NCI-H2227 (cell line): ENCODE measurements at regions not wholly inside any gene's neighbourhood (a gene's known extent, or its start where the extent isn't known, plus 50 kb on each side); places are given as distances from the start of the nearest gene placed in this dataset.

Experiments used
- DNase-seq: peaks from one replicate; lab custom pipeline; 2025; ENCODE audit not compliant: unreplicated experiment; lab: John Stamatoyannopoulos, UW

DNA sequence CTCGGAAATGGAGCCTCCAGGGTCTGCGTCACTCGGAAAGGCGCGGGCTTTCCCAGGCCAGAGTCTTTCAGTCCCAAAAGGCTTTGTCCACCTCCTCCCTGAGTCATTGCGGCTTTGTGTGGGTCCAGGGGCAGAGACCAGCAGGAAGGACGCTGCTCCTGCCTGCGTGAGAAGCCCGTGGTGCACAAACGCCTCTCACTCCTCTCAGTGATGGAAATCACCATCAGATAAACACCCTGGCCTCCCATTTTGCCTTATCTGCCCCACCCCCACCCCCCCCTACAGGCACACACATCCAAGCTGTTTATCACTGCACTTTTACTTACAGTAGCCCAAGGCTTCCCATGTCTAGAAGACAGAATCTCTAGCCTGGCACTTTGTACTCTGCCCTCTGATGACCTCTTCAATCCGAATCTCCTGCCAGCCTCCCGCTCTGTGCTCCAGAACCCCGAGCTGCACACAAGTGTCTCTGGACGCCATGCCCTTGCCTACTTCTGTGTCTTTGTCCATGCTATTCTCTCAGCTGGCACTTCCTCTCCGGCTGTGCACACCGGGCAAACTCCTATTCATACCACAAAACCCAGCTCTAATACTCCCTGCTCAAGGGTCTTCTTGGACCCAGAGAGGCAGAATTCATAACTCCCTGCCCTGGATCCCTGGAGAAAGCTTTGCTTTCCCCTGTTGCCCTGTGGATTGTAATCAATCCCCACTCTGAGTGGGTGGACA lies 954.6 kb downstream of the TBC1D22A start:
- DNase-seq, result no peak

DNA sequence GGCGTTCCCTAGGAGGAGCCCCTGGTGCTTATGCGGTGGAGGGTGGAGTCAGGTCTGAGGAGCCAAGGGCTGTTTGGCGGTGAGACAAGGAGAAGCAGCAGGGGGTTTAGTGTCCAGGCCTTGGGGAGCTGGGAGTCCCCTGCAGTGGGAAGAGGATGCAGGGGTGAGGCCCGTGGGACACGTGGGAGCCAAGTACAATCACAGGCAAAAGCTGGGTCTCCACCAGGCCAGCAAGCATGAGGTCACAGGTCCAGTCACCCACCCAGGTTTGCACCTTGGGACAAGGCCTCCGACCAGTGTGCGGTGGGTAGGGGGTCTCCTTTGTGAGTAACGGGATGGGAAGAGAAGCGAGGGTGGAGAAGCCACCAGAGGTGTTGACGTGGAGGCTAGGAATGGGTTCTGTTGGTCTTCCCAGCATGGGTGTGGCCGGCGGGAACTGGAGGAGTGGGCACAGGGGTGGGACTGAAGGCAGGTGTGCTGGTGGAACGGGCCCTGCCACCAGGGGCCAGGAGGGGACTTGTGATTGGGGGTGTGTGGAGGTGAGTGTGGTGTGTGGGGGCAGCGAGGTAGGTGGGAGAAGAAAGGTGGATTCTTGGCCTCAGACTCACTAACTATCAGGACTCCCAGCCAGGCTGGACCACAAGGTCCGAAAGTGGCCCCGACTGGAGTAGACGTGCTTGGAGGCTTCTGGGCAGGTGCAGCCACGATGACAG lies 953.6 kb downstream of the TBC1D22A start:
- DNase-seq, result no peak

DNA sequence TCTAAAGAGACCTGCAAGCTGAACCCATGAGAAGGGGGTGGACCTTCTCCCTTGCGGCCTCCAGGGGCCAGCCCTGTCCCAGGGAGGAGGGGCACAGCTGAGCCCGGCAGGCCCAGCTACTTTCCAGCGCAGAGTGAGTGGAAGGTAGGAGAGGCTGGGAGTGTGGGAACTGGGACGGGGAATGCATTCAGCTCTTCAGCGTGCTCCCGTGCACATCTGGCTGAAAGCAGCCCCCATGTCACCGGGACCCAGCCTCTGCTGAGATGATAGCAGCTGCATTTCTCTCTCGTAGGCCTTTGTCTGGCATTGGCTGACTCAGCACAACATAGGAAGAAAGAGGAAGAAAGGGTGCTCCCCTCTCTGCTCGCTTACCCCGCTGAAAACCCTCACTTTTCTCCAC lies 951.5 kb downstream of the TBC1D22A start:
- no peak for DNase-seq

DNA sequence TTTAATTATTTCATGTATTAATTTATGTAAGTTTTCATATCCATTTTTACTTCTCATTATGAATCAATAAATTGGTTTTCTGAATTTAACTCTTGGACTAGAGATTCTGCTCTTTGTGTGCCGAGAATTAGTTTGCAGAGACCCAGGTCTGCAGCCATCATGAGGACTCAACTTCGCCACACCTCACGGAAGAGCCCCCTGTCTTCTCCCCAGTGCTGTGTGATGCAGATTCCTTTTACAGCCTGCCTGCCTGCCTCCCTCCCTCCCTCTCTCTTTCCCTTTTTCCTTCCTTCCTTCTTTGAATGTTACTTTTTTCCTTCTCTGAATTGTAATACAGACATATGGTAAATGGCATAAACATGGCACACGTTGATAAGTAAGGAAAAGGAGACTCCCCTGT lies 947.7 kb downstream of the TBC1D22A start:
- DNase-seq, result no peak

DNA sequence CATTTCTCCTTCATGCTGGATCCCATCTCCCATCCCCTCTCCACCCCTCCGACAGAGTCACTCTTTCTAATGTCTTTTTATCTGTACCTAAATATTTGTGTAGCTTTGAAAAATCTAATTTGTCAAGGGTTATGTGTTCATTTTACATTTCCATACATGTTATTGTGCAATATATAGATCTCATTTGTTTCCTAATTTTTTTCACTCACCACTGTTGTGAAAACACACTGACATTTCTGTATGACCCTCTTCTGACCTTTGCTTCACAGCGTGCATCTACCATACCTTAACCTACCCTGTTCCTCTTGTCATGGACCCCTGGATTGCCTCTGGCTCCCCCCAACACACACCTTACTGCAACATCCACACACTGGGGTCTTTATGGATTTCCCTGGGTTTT lies 942.9 kb downstream of the TBC1D22A start:
- no peak for DNase-seq

DNA sequence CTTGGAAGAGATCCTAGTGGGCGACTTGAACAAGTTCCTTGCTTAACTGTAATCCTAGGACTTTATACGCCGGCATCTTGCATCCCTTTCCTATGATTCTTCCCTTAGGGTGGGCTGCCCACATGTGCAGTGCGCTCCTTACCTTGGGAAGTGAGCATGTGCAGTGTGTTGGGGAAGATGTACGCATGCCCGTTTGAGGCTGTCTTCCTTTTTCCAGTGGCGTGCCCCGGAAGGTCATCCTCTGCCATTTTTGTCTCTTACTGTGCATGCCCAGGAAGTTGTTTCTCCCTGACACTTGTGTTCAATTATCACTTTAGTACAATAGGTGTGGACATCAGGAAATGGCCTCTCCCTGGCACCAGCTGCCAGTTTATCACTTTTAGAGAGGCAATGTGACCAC lies 936.5 kb downstream of the TBC1D22A start:
- DNase-seq, result no peak

DNA sequence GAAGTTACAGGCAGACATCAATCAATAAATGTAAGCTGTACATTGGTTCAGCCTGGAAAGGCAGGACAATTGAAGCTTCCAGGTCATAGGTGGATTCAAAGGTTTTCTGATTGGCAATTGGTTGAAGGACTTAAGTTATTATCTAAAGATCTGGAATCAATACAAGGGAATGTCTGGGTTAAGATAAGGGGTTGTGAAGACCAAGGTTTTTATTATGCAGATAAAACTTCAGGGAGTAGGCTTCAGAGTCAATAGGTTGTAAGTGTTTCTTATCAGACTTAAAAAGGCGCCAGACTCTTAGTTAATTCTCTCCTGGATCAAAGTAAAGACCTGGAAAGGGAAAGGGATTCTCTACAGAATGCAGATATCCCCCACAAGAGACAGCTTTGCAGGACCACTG lies 935.4 kb downstream of the TBC1D22A start:
- no peak for DNase-seq

DNA sequence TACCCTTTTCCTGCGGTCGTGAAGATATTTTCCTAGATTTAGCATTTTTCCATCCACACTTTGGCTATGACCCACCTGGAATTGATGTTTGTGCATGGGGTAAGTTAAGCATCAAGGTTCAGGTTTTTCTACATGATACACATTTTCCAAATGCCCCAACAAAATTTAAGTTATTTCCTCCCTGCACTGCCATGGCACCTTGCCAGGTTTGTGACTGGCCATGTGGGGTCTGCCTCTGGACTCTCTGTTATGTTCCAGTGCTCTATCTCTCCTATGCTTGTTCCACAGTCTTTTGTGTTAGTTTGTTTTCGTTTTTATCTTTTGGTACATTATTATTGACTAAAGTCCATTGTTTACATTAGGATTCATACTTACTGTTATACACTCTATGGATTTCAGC lies 934.3 kb downstream of the TBC1D22A start:
- DNase-seq, result no peak

DNA sequence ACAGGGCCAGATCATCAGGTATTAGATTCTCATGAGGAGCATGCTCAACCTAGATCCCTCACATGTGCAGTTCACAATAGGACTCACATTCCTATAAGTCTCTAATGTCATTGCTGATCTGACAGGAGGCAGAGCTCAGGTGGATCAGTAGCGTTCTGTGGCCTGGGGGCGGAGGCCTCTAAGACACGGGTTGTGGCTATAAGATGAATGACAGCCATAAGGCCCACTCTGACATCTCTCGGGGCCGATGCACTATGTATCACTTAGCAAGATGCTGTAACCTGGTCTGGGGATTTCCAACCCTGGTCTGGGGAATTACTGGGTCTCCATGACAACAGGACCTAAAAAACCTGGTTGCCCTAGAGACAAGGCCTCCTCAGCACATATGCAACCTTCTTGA lies 932.7 kb downstream of the TBC1D22A start:
- DNase-seq, result no peak

DNA sequence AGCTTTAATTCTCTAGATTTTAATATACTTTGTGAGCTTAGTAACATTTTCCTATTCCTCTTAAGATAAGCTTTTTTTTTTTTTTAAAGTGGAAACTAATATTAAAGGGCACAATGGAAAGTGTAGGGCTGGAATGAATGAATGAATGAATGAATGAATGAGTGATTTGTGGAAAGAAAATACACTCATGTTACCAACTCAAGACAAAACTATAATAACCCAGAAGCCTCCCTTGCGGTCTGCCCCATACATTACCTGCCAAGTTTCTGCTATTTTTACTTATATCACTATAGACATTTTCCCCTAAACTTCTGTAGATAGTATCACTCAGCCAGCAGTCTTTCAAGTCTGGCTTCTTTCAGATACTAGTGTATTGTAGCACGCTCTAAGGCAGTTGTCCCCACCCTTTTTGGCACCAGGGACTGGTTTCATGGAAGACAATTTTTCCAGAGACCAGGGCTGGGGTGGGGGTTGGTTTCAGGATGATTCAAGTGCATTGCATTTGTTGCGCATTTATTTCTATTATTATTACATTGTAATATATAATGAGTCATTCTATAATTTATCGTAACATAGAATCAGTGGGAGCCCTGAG lies 932.2 kb downstream of the TBC1D22A start:
- DNase-seq, result no peak

DNA sequence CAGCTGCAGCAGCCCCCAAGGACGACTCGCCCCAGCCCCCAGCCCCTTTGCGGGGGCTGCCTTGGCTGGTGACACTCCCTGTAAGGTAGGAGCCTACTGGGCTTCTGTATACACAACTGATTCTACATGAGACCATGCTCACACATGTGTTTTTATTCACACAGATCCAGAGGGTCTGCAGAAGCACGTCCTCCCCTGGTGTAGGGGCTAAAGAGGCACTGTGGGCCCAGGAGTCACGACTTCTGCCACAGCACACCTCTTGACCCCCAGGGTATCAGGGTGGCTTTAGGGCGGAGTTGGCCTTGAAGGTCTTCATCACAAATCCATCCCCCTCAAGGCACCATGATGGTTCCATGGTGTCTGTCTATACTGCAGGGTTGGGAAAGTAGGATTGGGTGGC lies 931.2 kb downstream of the TBC1D22A start:
- no peak for DNase-seq

DNA sequence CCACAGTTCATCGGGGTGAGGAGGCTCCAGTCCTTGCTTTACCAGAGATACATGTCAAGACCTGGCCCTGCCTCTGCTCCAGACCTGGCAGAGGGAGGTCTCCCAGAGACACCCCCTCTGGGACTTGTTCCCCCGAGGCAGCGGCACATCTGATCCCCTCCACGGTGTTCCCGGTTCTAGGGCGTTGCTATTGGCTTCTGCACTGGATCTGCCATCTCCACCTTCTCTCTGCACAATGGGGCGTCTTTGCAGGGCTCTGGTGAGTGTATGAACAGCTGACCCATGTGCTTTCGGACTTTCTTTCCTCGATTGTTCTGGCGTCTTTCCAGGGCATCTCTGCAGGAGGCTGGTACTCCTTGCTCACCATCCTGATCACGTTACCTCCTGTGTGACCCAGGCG lies 930.4 kb downstream of the TBC1D22A start:
- DNase-seq, result no peak

DNA sequence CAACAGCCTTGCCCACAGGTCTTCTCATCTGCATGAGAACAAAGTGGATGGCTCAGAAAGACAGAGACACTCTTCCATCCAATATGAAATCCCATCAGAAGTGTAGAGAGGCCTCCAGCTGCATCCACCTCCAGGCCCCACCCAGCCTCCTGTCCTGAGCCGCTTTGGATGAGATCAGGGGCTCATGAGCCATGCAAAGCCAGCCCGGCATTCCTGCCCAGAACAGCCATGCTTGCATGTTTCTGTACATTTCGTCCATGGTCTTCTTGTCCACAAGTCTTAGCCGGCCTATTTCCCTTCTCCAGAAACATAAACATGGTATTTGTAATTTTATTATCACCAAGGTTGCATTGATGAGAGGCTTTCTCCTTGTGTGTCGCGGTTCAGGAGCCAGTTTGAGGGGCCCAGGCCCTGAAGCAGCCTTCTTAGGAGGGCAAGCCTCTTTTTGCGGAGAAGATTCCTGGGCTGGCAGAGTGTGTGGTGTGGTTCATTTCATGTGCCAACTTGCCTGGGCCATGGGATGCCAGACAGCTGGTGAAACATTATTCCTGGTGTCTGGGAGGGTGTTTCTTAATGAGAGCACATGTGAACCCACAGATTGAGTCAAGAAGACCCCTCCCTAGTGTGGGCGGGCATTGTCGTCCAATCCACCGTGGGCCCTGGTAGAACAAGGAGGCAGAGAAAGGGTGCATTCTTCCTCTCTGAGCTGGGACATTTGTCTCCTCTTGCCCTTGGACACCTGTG lies 928.9 kb downstream of the TBC1D22A start:
- no peak for DNase-seq

DNA sequence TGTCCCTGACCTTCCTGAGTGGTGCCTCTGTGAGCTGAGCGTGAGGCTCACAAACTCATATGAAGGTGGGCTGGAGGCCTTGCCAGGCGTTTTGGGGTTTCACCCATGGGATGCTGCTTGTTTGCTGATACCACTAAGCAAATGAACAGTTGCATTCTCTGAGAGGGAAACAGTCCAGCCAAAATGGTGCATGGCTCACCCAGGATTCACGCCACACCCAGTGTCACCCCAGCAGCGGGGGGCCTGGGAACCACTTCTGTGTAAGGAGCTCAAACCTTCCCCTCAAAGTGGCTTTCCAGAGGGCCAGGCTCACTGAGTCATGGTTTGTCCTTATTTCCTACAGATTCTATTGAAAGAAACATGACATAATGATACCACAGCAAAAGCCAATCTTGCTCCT lies 928.1 kb downstream of the TBC1D22A start:
- no peak for DNase-seq

DNA sequence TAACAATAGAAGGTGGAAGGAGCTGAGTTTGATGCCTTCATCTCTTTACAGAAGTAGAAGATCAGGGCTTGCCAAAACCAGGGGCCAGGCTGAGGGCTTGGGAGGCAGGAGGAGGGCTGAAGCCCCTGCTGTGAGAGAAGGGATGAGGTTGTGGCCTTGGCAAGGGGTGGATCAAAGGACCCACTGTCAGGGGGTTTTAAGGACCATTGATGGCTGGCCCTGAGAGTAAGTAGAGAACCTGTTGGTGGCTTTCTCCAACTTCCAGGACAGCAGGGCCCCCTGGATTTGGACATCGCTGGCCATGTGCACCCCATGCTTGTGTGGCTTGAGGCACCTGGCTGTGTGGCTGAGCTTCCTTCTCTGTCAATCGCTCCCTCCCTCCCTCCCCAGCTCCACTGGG lies 927.7 kb downstream of the TBC1D22A start:
- DNase-seq, result no peak

DNA sequence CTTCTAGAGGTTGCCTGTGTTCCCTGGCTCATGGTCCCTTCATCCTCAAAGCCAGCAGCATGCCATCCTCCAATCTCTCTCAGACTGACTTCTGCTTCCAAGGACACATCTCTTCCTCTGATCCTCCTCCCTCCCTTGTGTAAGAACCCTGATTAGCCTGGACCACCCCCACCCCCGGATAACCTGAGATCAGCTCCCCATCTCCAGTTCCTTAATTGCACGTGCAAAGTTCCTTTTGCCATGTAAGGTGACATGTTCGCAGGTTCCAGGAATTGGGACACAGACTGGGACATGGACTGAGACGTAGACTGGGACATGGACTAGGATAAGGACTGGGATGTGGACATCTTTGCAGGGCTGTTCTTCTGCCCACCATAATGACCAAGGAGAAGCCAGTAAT lies 925.3 kb downstream of the TBC1D22A start:
- no peak for DNase-seq

DNA sequence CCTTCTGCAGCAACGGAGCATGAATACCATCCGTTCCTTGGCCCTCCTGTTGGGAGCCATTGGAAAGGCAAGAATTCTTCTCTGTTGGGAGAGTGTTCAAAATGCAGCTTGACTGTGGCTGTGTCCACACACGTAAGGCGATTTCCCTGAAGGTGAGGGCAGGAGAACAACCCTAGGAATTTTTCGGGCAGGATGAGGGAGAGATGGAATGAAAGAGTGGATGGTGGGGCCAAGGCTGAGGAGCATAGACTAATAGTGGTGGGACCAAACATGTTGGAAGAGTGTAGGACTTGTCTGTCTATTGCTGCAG lies 924.9 kb downstream of the TBC1D22A start:
- DNase-seq, result no peak

DNA sequence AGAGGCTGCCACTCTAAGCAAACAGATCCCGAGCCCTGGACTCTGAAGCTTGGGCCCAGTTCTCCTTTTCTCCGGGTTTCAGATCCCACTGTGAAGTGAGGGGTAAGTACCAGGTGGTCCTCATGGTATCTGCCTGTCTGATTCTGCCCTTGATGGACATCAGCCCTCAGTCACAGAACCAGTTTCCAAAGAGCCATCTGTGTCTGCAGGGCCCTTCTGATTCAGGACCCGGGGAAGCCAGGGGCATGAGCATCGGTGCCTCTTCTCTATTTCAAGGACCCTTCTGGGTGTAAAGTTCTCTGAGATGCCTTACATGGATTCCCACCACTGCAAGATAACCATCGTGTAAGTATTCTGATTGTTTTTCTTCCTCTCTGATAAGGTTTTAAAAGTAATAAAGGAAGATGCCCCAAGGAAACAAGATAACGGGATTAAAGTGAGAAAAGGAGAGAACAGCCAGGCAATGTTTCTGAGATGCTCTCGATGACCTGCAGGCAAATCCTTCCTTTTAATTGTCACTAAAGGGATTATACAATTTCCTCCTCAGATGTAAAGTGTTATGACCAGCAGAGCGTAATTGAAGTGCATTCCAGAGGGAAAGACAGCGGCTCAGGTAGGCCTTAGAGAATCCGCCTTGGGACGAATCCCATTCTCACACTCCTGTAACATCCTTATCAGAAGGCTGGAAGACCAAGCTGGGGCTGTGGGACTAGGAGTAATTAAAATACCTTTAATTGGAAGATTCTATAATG lies 924.3 kb downstream of the TBC1D22A start:
- no peak for DNase-seq

DNA sequence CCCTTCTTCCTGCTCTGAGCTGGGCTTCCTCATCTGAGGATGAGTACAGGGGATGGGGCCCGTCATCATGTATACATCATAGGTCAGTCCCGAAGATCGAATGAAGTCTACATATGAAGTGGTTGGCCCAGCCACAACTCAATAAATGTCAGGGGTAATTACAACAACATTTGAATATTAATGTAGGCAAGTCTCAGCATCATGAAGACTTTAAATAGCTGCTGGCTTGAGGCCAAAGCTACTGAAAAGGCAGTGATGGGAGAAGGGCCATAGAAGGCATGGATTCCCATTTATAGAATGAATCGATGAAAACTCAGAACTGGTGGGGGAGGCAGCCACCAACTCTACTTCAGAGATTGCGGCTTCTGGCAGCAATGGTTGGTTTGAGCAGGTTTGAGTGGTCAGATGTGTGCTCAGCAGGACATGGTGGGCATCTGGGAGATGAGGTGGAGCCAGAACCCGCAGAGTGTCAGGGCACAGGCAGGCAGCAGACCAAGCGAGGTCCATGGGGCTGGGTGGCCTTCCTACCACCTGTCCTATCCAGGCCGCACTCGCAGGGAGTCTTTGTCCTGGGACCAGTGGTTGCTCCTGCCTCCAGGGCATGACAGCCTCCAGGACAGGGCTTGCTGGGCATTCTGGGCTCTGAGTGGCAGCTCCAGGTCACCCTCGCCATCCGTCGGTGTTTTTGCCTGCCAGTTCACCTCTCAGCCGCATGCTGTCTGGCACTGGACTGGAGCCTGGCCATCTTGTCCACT lies 919.1 kb downstream of the TBC1D22A start:
- no peak for DNase-seq

DNA sequence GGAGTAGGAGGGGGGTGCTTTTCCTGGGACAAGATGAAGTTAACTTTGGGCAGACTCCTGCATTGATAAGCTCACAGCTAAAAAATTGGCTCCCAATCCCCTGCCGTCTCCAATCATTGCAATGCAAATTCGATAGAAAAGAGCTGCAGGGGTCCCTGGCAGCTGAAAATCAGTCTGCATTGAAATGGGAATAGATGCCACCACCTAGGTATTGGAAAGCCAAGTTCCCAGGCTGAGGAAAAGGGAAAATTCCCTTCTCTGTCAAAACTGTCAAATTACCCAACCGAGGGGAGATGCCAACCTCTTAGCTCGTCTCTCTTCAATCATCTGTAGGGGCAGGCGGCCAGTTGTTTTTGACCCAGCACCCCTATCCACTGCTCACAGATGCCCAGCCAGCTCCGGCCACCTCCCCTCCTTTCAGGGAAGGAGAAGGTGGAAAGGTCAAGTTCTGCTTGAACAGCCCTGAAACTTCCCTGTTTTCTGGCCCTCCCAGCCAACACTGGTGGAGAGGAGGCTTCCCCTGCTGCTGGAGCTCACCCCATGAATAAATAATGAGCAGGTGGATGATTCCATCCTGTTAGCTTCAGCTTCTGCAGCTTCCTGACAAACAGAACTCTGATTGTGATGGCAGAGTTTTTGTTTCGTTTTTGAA lies 916.3 kb downstream of the TBC1D22A start:
- no peak for DNase-seq
